NB4 (cell line): ENCODE measurements at regions not wholly inside any gene's neighbourhood (a gene's known extent, or its start where the extent isn't known, plus 50 kb on each side); places are given as distances from the start of the nearest gene placed in this dataset.

ENCODE experiments used
- MAX ChIP-seq: IDR thresholded peaks from 2 replicates; pipeline ENCODE4 v1.6.1; 2011; ENCODE audit warnings: low read depth, low read length
- POLR2A ChIP-seq: IDR thresholded peaks from 2 replicates; pipeline ENCODE4 v1.6.1; 2011; ENCODE audit warnings: mild to moderate bottlenecking; ENCODE audit not compliant: insufficient read length; ENCODE audit errors: extremely low read depth
- TF ChIP-seq, protein P1 (sequence below): IDR thresholded peaks from one replicate; pipeline ENCODE4 v1.5.1; 2012; ENCODE audit warnings: low read depth, low read length

GRCh38 chr5:161093100-161093499 lies 241.1 kb upstream of the ATP10B start:
- TF ChIP-seq, protein P1, sequence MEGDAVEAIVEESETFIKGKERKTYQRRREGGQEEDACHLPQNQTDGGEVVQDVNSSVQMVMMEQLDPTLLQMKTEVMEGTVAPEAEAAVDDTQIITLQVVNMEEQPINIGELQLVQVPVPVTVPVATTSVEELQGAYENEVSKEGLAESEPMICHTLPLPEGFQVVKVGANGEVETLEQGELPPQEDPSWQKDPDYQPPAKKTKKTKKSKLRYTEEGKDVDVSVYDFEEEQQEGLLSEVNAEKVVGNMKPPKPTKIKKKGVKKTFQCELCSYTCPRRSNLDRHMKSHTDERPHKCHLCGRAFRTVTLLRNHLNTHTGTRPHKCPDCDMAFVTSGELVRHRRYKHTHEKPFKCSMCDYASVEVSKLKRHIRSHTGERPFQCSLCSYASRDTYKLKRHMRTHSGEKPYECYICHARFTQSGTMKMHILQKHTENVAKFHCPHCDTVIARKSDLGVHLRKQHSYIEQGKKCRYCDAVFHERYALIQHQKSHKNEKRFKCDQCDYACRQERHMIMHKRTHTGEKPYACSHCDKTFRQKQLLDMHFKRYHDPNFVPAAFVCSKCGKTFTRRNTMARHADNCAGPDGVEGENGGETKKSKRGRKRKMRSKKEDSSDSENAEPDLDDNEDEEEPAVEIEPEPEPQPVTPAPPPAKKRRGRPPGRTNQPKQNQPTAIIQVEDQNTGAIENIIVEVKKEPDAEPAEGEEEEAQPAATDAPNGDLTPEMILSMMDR: no peak
- no peak for TF ChIP-seq POLR2A
- no peak for TF ChIP-seq MAX
